DLD1 (cell line): ENCODE measurements at regions not wholly inside any gene's neighbourhood (a gene's known extent, or its start where the extent isn't known, plus 50 kb on each side); places are given as distances from the start of the nearest gene placed in this dataset.

Source experiments
- in situ Hi-C: cut with HindIII; loops from 2 replicates; pipeline ENCODE4 v1.10.0; 2017; ENCODE audit warnings: low sequenced_read_pairs

DNA sequence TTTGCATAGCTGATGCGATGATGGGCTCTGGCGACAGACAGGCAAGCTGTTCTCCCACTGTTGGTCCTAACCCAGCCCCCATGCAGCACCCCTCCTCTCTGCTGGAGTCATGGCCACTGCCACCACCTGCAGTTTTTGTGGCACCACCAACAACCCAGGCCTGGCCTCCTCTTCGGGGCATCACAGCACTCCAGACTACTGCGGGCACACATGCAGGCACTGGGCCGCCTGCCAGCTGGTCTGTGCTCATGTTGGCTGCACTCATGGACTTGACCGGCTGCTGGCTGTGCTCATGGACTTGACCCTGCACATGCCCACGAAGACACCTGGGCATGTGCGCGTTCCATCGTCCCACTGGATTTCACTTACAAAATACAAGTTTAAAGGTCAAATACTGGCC lies 130.9 kb upstream of the TMEM108 start:
- in situ Hi-C loops, result no loop called here

- in situ Hi-C loops, result no loop called here
These were observed 137.7 kb upstream of the TMEM108 start for GRCh38 chr3:132900481-132900880.

DNA sequence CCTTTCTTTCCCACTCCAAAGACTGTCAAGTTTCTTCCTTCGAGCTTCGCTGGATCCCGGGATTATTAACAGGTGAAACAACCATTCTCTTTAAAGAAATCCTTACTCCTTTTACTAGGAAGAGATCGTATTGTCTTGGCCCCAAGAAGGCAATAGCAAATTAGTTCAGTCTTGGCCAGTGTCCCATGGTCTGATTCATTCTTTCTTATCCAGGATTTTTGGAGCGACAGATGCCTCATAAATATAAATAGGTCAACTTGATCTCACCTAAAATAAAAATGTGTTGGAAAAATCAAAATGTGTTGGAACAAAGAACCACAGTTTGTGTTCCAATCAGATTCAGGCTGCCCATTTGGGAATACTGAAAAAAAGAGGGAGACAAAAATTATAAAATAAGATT lies 140.1 kb upstream of the TMEM108 start:
- in situ Hi-C loops, result no loop called here

DNA sequence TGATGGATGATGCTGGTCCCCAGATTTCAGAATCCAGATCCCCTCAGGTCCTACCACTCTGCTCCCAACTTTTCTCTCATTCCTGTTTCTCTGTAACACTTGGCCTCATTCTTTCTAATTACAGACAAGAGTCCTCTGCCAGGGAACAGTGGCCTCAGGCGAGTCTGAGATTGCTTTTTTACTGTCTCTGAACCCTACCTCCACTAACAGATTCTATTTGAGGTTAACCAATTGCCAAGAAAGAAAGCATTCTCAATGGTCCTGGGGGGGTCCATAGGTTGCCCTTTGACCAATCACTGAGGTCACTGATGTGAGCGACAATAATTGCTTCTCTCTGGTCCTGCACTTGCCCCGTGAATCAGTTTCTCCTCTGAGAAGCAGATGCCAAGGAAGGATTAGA lies 145.2 kb upstream of the TMEM108 start:
- in situ Hi-C loops, result no loop called here

DNA sequence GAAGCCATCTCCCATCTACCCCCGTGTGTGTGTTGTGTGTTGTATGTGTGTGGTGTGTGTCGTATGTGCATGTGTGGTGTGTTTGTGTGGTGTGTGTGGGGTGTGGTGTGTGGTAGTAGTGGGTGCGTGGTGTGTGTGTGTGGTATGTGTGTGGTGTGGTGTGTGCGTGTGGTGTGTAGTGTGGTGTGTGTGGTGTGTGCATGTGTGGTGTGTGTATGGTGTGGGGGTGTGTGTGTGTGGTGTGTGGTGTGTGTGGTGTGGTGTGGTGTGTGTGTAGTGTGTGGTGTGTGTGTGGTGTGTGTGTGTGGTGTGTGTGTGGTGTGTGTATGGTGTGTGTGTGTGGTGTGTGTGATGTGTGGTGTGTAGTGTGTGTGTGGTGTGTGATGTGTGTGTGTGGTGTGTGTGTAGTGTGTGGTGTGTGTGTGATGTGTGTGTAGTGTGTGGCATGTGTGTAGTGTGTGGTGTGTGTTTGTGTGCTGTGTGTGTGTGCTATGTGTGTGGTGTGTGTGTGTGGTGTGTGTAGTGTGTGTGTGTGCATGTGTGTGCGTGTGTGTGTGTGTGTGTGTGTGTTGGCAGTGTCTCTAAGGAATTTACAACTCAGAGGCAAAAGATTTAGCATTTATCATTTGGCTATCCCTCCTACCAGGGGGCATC lies 156.3 kb upstream of the TMEM108 start:
- in situ Hi-C loops, result no loop called here

GRCh38 chr3:132880986-132881385 lies 157.2 kb upstream of the TMEM108 start:
- in situ Hi-C loops, result no loop called here

- in situ Hi-C loops, result no loop called here
These were observed 157.4 kb upstream of the NPHP3 start for GRCh38 chr3:132879656-132880055.

DNA sequence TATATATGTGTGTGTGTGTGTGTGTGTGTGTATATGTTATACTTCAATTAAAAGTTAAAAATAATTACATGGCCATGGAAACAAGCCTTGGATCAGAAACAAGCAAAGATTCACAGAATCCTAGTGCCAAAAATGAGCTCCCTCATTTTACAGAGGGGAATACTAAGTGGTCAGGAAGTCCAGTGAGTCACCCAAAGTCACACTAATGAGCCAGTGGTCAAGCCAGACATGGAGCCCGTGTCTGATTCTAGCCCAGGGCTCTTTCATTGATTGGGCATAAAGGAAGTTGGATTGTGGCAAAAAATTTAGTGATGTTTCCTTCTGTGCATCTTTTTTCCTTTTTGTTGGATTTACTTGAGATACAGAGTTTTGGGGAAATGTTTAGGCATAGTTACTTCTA lies 152.5 kb upstream of the NPHP3 start:
- in situ Hi-C loops, result no loop called here

DNA sequence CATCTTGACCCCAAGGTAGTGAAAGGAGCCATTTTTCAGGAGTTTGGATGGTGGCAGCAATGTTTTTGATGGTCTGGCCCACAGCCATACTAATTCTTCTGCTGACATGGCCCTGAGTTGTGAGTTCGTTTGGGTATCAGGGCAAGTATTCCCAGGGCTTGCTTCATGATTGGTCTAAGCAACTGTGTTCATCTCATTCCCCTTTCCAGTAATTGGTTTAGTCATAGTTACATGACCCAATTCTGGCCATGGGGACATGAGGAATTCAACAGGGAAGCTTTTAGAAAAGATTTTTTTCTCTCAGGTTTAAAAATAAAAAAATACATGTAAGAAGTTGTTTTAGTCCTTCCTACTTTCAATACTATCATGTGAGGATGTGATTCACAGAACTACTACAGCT lies 150.5 kb upstream of the NPHP3 start:
- in situ Hi-C loops, result no loop called here

DNA sequence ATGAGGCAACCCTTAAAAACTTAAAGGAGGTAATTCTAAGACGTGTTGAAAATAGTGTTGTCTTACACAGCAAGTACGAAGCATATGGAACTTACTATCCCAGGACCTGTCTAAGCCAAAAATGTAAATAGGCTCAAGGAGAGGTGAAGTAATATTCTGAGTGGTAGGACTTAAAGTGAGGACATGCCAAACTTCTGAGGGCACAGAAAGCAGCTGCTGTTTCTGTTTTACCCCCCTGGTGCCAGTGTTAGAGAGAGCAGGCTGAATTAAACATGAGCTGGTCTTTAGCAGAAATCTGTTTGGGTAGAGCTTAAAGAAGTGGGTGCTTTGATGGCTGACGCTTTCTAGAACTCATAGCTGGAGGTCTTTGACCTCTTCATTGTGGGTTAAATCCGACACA lies 149.7 kb upstream of the NPHP3 start:
- in situ Hi-C loops, result no loop called here

GRCh38 chr3:132870541-132870940 lies 148.3 kb upstream of the NPHP3 start:
- in situ Hi-C loops, result no loop called here

- in situ Hi-C loops, result no loop called here
These were observed 145.7 kb upstream of the NPHP3 start for GRCh38 chr3:132867956-132868355.

DNA sequence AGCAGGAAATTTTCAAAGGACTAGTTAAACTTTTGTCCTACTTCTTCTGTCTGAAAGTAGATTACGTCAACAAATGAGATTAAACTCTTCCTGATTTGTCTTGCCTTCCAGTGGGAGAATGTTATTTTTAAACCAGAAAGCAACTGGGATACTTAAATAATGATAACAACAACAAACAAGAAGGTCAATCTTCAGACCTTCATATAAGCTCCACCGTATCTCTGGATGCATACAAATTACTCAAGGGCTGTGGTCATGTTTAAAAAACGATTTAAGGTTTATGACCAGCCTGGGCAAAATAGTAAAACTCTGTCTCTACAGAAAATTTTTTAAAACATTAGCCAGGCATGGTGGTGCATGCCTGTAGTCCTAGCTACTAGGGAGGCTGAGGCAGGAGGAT lies 145.3 kb upstream of the NPHP3 start:
- in situ Hi-C loops, result no loop called here

GRCh38 chr3:132857317-132857716 lies 135.1 kb upstream of the NPHP3 start:
- in situ Hi-C loops, result no loop called here

- in situ Hi-C loops, result no loop called here
These were observed 132.8 kb upstream of the NPHP3 start for GRCh38 chr3:132854856-132855535.

GRCh38 chr3:132847849-132848625 lies 125.8 kb upstream of the NPHP3 start:
- in situ Hi-C loops, result no loop called here

- in situ Hi-C loops, result no loop called here
These were observed 121.8 kb upstream of the NPHP3 start for GRCh38 chr3:132843851-132844553.

- in situ Hi-C loops, result no loop called here
These were observed 121.1 kb upstream of the NPHP3 start for GRCh38 chr3:132843349-132843748.

DNA sequence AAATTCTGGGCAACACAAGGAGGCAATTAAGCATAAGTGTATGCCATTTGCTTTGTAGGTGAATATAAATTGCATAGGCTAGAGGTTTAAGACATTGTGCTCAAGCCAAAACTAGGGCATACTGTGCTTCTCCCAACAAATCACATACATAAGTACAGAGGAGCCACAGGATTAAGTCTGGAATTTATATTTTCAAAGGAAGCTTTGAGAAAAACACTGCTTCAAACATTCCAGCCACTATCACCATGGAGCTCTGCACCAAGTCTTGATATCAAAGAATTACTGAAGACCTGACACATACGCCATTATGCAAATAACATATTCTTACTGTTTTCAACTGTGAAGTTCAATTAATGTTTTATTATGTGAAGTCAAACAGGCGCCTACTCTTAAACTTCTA lies 119.4 kb upstream of the NPHP3 start:
- in situ Hi-C loops, result no loop called here

- in situ Hi-C loops, result no loop called here
These were observed 118.0 kb upstream of the NPHP3 start for GRCh38 chr3:132840201-132840700.

GRCh38 chr3:132838477-132838876 lies 116.3 kb upstream of the NPHP3 start:
- in situ Hi-C loops, result no loop called here
